ENCODE measurements at regions not wholly inside any gene's neighbourhood (a gene's known extent, or its start where the extent isn't known, plus 50 kb on each side); places are given as distances from the start of the nearest gene placed in this dataset.

GRCh38 chr3:72001758-72002157 lies 216.8 kb upstream of the PROK2 start:
- H3K4me1 Mint-ChIP-seq = peaks cover 17% of the 10 kb centered on the region
- TF ChIP-seq CTCF (IDR thresholded peaks at IDR 0.05) = no peak
- no peak for DNase-seq
- no peaks in the 10 kb centered on the region for H3K36me3 Mint-ChIP-seq (ENCODE audit: low read depth)
- peaks cover 12% of the 10 kb centered on the region for H3K9me3 Mint-ChIP-seq
- peaks cover 7% of the 10 kb centered on the region for H3K27me3 Mint-ChIP-seq (ENCODE audit: low read depth, poor library complexity)
- H3K4me3 Mint-ChIP-seq = no peak overlapping the region
- no peak overlapping the region for H3K27ac Mint-ChIP-seq

GRCh38 chr3:71998995-71999673 lies 214.2 kb upstream of the PROK2 start:
- Mint-ChIP-seq H3K27ac (no peak overlapping the region), H3K36me3 (ENCODE audit: low read depth) (no peaks in the 10 kb centered on the region), H3K9me3 (no peaks in the 10 kb centered on the region), H3K4me3 (no peak overlapping the region), H3K4me1 (peaks cover 5% of the 10 kb centered on the region), H3K27me3 (ENCODE audit: low read depth, poor library complexity) (peaks cover 3% of the 10 kb centered on the region)
- no peak for DNase-seq
- no peak for TF ChIP-seq CTCF (IDR thresholded peaks at IDR 0.05)

- TF ChIP-seq CTCF (IDR thresholded peaks at IDR 0.05) = no peak
- H3K4me1 Mint-ChIP-seq = no peaks in the 10 kb centered on the region
- no peak overlapping the region for H3K27ac Mint-ChIP-seq
- no peaks in the 10 kb centered on the region for H3K36me3 Mint-ChIP-seq (ENCODE audit: low read depth)
- no peak overlapping the region for H3K4me3 Mint-ChIP-seq
- peaks cover under 1% of the 10 kb centered on the region for H3K27me3 Mint-ChIP-seq (ENCODE audit: low read depth, poor library complexity)
- peaks cover 5% of the 10 kb centered on the region for H3K9me3 Mint-ChIP-seq
- DNase-seq = no peak
These were observed 212.2 kb upstream of the PROK2 start for GRCh38 chr3:71997066-71997653.

- Mint-ChIP-seq H3K4me1 (no peaks in the 10 kb centered on the region), H3K36me3 (ENCODE audit: low read depth) (no peaks in the 10 kb centered on the region), H3K4me3 (no peak overlapping the region), H3K27ac (no peak overlapping the region), H3K27me3 (ENCODE audit: low read depth, poor library complexity) (no peaks in the 10 kb centered on the region), H3K9me3 (peaks cover 9% of the 10 kb centered on the region)
- TF ChIP-seq CTCF (IDR thresholded peaks at IDR 0.05) = no peak
- no peak for DNase-seq
These were observed 210.0 kb upstream of the PROK2 start for GRCh38 chr3:71994906-71995305.

- H3K4me3 Mint-ChIP-seq = no peak overlapping the region
- H3K27me3 Mint-ChIP-seq (ENCODE audit: low read depth, poor library complexity) = no peaks in the 10 kb centered on the region
- no peak for TF ChIP-seq CTCF (IDR thresholded peaks at IDR 0.05)
- DNase-seq = no peak
- H3K36me3 Mint-ChIP-seq (ENCODE audit: low read depth) = no peaks in the 10 kb centered on the region
- no peak overlapping the region for H3K27ac Mint-ChIP-seq
- peaks cover 9% of the 10 kb centered on the region for H3K9me3 Mint-ChIP-seq
- no peaks in the 10 kb centered on the region for H3K4me1 Mint-ChIP-seq
These were observed 209.3 kb upstream of the PROK2 start for GRCh38 chr3:71994203-71994602.

- no peaks in the 10 kb centered on the region for H3K36me3 Mint-ChIP-seq (ENCODE audit: low read depth)
- H3K9me3 Mint-ChIP-seq = peaks cover 9% of the 10 kb centered on the region
- H3K27ac Mint-ChIP-seq = no peak overlapping the region
- no peaks in the 10 kb centered on the region for H3K27me3 Mint-ChIP-seq (ENCODE audit: low read depth, poor library complexity)
- H3K4me3 Mint-ChIP-seq = no peak overlapping the region
- TF ChIP-seq CTCF (IDR thresholded peaks at IDR 0.05) = no peak
- no peak for DNase-seq
- H3K4me1 Mint-ChIP-seq = peaks cover 11% of the 10 kb centered on the region
These were observed 206.7 kb upstream of the PROK2 start for GRCh38 chr3:71991681-71992080.
